CD4-positive, alpha-beta T cell treated with Interleukin-15 for 1 hour (primary cell): ENCODE measurements at regions not wholly inside any gene's neighbourhood (a gene's known extent, or its start where the extent isn't known, plus 50 kb on each side); places are given as distances from the start of the nearest gene placed in this dataset.
A peak's percentile ranks its signal among the peaks of the same experiment; 100 is the strongest.

Source experiments
- DNase-seq: peaks from one replicate; pipeline ENCODE4 v3.0.0-alpha.2; 2020

- no peak for DNase-seq
Measured at GRCh38 chr2:38509947-38510326, 92.8 kb downstream of the HNRNPLL start.

- no peak for DNase-seq
Measured at GRCh38 chr2:38509314-38509946, 93.3 kb downstream of the HNRNPLL start.

GRCh38 chr2:38508311-38509039, 94.3 kb downstream of the HNRNPLL start:
- DNase-seq, result peak; percentile 75

GRCh38 chr2:38507712-38508111, 95.0 kb downstream of the HNRNPLL start:
- DNase-seq, result no peak

GRCh38 chr2:38505779-38506178, 96.9 kb downstream of the HNRNPLL start:
- DNase-seq, result no peak

GRCh38 chr2:38504169-38504568, 98.6 kb downstream of the HNRNPLL start:
- no peak for DNase-seq

- no peak for DNase-seq
Measured at GRCh38 chr2:38502107-38502506, 100.6 kb downstream of the HNRNPLL start.

GRCh38 chr2:38500283-38500634, 102.5 kb downstream of the HNRNPLL start:
- no peak for DNase-seq

GRCh38 chr2:38499548-38500282, 103.0 kb downstream of the HNRNPLL start:
- no peak for DNase-seq

GRCh38 chr2:38498045-38498481, 104.7 kb downstream of the HNRNPLL start:
- DNase-seq, result peak; percentile 18

GRCh38 chr2:38497670-38498037, 105.1 kb downstream of the HNRNPLL start:
- DNase-seq, result no peak

GRCh38 chr2:38496927-38497669, 105.6 kb downstream of the HNRNPLL start:
- no peak for DNase-seq

GRCh38 chr2:38495880-38496279, 106.8 kb downstream of the HNRNPLL start:
- DNase-seq, result no peak

- DNase-seq, result no peak
Measured at GRCh38 chr2:38494394-38494793, 108.3 kb downstream of the HNRNPLL start.

- DNase-seq, result no peak
Measured at GRCh38 chr2:38492042-38492615, 110.6 kb downstream of the HNRNPLL start.

GRCh38 chr2:38491436-38491835, 111.3 kb downstream of the HNRNPLL start:
- DNase-seq, result no peak

GRCh38 chr2:38489846-38490245, 112.8 kb upstream of the ATL2 start:
- no peak for DNase-seq

- no peak for DNase-seq
Measured at GRCh38 chr2:38487852-38488251, 110.8 kb upstream of the ATL2 start.

GRCh38 chr2:38486213-38487026, 109.3 kb upstream of the ATL2 start:
- DNase-seq, result no peak

GRCh38 chr2:38485734-38486133, 108.7 kb upstream of the ATL2 start:
- DNase-seq, result no peak

GRCh38 chr2:38484957-38485356, 107.9 kb upstream of the ATL2 start:
- no peak for DNase-seq
